NCI-H2171 treated with DMSO at 0.1 percent for 48 hours (cell line): ENCODE measurements at regions not wholly inside any gene's neighbourhood (a gene's known extent, or its start where the extent isn't known, plus 50 kb on each side); places are given as distances from the start of the nearest gene placed in this dataset.
A peak's percentile ranks its signal among the peaks of the same experiment; 100 is the strongest.
"Not testable (repeated sequence)": the region's sequence is repeated elsewhere in the genome, so short reads cannot be mapped to it uniquely, and the experiment has no call there.

ENCODE experiments used
- DNase-seq: peaks from one replicate; lab custom pipeline; 2025; lab: John Stamatoyannopoulos, UW

DNA sequence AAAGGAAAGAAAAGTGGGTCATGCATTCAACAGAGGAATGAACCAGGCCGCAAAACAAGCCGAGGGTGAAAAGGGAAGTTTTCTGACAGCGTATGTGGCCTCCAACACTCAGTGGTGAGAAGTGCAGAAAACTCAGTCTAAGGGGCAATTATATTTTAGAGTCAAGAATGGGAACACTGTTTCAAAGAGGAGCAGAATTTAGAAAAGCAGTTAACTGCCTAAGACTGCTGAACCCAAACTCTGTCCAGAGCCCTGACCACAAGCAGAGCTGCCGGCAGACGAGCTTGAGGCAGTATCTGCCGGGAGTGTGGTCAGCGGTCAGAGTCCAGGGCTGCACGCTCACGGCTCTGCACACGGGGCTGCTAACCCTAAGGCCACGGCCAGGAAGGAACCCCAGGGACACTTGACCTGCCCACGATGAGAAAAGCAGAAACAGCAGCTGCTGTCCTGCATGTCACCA, 347.0 kb upstream of the ID2 start:
- DNase-seq = no peak

- DNase-seq = no peak
These were observed 346.1 kb upstream of the ID2 start for GRCh38 chr2:8335801-8336200.

- DNase-seq = no peak
These were observed 344.5 kb upstream of the ID2 start for GRCh38 chr2:8337321-8337720.

DNA sequence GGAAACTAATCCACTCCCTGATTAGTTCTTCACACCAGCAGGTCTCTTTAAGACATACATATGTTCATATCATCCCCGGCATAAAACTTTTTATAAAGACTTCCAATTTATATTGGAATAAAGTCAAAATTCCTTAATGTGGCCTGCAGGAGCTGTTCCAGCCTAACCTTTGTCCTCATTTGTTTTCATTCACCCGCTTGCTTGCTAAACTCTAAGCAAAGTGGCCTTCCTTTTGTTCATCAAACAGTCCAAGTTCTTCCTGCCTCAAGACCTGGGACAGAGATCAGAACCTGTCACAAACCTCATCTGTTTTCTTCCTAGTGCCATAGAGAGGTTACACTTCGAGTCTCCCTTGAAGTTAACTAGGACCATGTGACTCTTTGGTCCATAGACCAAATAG, 339.4 kb upstream of the ID2 start:
- no peak for DNase-seq

DNA sequence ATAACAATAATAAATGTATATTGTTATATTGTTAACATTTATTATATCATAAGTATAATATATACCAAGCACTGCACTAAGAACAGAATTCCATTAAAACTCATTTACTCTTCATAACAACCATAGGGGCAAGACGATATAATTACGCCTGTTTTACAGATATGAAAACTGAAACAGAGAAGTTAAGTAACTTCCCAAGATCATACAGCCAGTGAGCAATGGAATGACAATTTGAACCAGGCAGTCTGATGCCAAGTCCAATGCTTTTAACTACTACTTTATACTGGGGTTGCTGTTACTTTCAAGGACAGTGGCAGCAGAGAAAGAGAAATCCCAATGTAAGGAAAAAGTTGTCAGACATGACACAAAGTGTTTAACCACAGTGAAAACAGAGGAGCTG, 338.8 kb upstream of the ID2 start:
- no peak for DNase-seq

- no peak for DNase-seq
These were observed 337.4 kb upstream of the ID2 start for GRCh38 chr2:8344144-8345097.

GRCh38 chr2:8345200-8345599, 336.7 kb upstream of the ID2 start:
- DNase-seq = no peak

DNA sequence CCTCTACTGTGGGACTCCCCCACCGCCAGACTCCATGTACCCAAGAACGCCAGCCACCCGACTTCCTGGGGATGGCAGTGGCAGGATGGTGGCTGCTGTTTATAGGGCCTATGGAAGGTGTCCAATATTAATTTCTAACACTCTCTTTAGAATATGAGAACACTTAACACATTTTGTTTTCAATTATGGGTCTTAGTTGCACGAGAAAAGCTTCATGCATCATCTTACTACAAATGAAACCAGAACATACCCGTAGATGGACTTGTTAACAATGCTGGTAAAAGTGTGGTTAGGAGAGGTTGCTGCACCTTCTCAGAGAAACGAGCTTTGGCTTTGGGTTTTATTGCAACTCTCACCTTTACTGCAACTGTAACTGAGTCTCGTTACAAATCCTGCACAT, 335.6 kb upstream of the ID2 start:
- DNase-seq = no peak

GRCh38 chr2:8346706-8347430, 335.0 kb upstream of the ID2 start:
- peak; percentile 68 for DNase-seq

DNA sequence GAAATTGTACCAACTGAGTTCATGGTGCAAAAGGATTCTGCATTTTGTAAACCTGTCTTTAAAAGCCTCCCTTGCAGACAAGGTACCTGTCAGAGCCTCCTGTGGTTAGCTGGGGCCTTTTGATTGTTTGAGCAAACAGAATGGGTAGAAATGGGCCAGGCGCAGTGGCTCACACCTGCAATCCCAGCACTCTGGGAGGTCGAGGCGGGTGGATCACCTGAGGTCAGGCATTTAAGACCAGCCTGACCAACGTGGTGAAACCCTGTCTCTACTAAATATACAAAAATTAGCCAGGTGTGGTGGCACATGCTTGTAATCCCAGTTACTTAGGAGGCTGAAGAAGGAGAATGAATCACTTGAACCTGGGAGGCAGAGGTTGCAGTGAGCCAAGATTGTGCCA, 332.9 kb upstream of the ID2 start:
- DNase-seq = not testable (repeated sequence)

DNA sequence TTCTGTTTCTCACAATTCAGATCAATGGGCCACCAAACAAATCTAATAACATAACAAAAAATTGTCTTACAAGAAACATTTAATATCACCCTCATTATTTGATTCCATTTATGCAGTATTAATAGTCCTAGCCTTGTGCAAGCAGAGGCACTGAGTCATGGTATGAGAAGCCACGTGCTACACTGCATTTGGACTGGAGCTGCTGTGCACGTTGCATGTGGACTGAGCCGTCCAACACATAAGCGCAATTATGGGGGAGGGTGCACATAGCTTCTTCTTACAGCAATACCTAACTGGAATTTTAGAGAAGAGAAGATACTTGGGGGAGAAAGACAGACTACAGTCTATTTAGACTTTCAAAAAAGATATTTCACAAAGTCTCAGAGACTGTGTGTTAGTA, 329.6 kb upstream of the ID2 start:
- DNase-seq = no peak

DNA sequence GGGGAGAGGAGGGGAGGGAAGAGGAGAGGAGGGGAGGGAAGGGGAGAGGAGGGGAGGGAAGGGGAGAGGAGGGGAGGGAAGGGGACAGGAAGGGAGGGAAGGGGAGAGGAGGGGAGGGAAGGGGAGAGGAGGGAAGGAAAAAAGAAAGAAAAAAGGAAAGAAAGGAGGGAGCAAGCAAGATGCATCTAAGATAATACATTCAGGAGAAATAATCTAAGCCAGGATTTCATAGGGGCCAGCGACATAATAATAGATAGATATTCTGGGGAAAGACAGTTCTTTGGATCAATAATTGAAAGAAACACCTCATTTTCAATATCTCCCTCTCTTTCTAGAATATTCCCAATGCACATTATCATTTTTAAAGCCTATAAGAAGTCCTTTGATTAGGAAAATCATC, 328.9 kb upstream of the ID2 start:
- no peak for DNase-seq

GRCh38 chr2:8355102-8355859, 326.6 kb upstream of the ID2 start:
- peak; percentile 99 for DNase-seq

- DNase-seq = peak; percentile 33
These were observed 323.9 kb upstream of the ID2 start for GRCh38 chr2:8357738-8358518.

DNA sequence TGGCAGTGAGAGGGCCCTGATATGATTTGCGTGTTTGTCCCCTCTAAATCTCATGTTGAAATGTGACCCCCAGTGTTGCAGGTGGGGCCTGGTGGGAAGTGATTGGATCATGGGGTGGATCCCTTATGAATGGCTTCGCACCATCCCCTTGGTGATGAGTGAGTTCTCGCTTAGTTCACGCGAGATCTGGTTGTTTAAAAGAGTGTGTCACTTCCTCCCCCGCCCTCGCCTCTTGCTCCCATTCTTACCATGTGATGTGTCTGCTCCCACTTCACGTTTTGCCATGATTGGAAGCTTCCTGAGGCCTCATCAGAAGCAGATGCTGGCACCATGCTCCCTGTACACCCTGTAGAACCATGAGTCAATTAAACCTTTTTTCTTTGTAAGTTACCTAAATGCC, 319.9 kb upstream of the ID2 start:
- DNase-seq = no peak

GRCh38 chr2:8363161-8363560, 318.7 kb upstream of the ID2 start:
- no peak for DNase-seq

DNA sequence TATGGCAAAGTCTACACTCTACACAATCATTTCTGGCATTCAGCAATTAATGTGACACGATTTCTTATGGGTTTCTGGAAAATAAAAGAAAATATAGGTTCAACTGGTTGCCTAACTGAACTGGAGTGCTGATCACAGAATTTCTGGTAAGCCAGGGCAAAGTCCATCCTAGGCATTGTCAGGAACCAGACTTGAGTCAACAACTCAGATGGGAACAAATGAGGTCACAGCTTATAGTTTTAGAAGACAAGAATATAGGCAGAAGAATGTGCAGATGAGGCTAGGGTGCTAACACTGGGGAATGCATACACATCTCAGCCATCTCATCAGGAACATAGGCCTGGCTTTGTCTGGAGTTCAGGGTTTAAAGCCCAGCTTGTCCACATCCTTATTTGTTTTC, 317.2 kb upstream of the ID2 start:
- no peak for DNase-seq

DNA sequence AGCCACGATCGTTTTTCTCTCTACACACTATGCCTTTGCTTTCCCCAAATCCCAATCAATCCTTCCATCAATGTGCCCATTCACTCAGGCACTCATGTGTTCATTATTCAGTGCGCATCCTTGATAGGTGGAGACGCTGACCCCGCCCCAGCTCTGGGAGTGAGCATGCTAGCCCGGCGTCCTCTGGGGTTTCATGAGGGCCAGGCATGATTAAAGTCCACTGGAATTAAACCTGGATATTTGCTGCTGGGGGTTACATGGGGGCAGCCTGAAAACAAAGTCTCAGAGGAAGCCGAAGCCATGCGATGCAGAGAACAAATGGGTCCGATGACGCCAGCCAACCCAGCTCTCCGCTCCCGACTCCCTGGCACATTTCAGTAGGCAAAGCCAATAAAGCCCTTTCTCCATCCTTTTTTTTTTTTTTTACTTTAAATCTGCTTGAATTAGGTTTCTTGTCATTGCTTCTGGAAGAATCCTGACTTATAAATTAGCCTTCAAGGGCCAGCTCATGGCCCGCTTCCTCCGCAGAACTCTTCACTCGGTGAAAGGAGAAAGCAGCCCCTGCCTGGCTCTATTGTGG, 316.4 kb upstream of the ID2 start:
- no peak for DNase-seq

DNA sequence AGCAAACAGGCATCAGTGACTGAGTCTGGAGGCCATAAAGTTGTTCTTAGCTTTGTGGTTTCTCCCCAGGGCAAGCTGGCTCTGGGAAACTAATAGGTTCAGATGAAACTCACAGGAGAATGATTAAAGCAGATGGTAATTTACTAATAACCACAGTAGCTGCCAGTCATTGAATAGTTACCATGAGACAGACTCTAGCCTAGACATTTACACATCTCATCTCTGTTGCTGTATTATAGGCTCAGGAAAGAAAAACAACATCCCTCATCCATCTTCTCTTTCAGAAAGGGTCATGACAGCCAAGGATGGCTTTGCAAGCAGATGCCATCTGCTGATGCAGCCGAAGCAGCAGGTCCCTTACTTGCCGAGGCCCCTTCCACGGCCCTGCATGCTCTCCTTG, 314.0 kb upstream of the ID2 start:
- peak; percentile 86 for DNase-seq

DNA sequence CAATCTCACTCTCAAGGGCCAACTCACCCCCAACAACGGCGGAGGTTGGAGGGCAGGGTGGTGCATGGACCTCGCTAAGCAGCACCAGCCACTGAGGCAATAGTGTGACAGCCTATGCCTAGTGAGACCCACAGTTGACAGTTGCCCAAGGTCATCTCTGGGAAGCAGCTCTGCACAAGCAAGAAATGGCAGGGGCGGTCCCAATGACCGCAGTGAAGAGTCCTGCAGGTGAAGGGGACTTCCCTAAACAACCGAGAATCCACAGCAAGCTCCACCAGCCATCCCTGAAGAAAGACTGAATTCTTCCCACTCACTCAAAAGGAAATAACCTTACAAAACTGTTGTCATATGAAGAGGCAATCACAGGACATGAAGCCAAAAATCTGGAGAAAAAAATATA, 313.4 kb upstream of the ID2 start:
- DNase-seq = no peak

DNA sequence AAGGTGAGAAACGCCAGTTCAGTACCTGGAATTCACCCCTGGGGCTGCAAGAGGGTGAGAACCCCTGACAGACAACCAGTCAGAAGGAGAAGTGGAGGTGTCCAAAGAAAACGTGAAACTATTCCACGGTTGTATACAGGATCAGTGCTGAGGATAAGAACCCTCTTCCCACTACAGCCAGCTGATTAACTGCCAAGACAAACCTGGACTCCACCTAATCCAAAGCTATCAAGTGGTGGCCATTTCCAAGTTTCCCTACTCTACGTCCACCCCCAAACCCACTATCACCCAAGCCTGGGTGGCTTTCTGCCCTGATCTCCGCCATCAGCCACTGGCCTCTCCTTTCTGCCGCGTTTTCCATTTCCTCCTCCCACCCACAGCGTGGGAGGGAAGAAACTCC, 312.3 kb upstream of the ID2 start:
- DNase-seq = no peak
